ENCODE measurements at regions not wholly inside any gene's neighbourhood (a gene's known extent, or its start where the extent isn't known, plus 50 kb on each side); places are given as distances from the start of the nearest gene placed in this dataset.

DNA sequence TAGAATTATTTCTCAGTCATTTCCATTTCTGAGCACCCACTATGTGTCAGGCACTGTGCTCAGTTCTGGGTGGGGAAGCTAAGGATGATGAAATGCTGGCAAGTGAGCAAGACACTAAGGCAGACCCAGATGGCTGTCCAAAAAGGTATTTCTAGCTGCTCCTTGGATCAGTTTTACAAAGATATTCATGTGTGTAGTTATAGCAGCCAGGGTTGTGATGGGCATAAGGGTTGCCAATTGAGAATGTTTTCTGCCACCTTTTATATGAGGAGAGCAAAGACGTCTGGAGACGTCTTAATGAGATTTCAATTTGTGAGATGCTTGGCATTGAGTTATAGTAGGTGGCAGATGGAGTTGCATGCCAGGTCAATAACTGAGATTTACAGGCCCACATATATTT, 197.1 kb upstream of the RASGRP1 start:
- TF ChIP-seq, protein P1, sequence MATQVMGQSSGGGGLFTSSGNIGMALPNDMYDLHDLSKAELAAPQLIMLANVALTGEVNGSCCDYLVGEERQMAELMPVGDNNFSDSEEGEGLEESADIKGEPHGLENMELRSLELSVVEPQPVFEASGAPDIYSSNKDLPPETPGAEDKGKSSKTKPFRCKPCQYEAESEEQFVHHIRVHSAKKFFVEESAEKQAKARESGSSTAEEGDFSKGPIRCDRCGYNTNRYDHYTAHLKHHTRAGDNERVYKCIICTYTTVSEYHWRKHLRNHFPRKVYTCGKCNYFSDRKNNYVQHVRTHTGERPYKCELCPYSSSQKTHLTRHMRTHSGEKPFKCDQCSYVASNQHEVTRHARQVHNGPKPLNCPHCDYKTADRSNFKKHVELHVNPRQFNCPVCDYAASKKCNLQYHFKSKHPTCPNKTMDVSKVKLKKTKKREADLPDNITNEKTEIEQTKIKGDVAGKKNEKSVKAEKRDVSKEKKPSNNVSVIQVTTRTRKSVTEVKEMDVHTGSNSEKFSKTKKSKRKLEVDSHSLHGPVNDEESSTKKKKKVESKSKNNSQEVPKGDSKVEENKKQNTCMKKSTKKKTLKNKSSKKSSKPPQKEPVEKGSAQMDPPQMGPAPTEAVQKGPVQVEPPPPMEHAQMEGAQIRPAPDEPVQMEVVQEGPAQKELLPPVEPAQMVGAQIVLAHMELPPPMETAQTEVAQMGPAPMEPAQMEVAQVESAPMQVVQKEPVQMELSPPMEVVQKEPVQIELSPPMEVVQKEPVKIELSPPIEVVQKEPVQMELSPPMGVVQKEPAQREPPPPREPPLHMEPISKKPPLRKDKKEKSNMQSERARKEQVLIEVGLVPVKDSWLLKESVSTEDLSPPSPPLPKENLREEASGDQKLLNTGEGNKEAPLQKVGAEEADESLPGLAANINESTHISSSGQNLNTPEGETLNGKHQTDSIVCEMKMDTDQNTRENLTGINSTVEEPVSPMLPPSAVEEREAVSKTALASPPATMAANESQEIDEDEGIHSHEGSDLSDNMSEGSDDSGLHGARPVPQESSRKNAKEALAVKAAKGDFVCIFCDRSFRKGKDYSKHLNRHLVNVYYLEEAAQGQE (IDR thresholded peaks at IDR 0.05) = no peak
- TF ChIP-seq, protein P2, sequence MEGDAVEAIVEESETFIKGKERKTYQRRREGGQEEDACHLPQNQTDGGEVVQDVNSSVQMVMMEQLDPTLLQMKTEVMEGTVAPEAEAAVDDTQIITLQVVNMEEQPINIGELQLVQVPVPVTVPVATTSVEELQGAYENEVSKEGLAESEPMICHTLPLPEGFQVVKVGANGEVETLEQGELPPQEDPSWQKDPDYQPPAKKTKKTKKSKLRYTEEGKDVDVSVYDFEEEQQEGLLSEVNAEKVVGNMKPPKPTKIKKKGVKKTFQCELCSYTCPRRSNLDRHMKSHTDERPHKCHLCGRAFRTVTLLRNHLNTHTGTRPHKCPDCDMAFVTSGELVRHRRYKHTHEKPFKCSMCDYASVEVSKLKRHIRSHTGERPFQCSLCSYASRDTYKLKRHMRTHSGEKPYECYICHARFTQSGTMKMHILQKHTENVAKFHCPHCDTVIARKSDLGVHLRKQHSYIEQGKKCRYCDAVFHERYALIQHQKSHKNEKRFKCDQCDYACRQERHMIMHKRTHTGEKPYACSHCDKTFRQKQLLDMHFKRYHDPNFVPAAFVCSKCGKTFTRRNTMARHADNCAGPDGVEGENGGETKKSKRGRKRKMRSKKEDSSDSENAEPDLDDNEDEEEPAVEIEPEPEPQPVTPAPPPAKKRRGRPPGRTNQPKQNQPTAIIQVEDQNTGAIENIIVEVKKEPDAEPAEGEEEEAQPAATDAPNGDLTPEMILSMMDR (IDR thresholded peaks at IDR 0.05) = no peak
- TF ChIP-seq POLR2AphosphoS2 (conservative IDR thresholded peaks at IDR 0.05; ENCODE audit: low read length) (no peak), HDAC2 (IDR thresholded peaks at IDR 0.05) (no peak), EP300 (IDR thresholded peaks at IDR 0.05) (no peak)

All from A549 (cell line).